HG03139 (cell line): ENCODE measurements at regions not wholly inside any gene's neighbourhood (a gene's known extent, or its start where the extent isn't known, plus 50 kb on each side); places are given as distances from the start of the nearest gene placed in this dataset.

Source experiments
- ATAC-seq: cut with Tn5 transposase; IDR thresholded peaks from one replicate; pipeline ENCODE4 v1.9.1; 2021; ENCODE audit not compliant: unreplicated experiment

DNA sequence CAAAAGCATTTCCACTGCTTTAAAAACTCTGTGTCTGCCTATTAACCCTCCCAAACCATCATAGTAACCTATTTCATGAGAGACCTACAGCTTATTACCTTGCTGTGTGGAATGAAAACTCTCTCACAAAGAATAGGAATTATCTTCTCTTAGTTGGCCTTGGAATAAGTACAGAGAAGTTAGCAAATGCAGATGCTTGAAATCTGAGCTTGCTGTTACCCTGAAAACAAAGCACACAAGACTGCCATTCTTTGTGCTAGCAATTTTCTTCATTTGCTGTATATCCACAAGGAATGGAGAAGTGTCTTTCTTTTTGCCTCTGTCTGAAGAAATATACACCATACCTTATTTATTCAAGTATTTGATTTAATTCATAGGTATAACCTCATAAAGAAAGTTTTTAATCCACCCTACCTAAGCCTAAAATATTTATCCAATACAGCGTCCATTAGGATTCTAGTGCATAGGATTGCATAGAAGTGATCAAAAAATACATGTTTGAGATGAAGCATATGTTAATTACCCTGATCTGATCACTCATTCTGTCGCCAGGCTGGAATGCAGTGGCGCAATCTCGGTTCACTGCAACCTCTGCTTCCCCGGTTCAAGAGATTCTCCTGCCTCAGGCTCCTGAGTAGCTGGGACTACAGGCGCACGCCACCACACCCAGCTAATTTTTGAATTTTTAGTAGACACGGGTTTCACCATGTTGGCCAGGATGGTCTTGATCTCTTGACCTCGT is 451.1 kb downstream of the LTN1 start:
- no peak for ATAC-seq

DNA sequence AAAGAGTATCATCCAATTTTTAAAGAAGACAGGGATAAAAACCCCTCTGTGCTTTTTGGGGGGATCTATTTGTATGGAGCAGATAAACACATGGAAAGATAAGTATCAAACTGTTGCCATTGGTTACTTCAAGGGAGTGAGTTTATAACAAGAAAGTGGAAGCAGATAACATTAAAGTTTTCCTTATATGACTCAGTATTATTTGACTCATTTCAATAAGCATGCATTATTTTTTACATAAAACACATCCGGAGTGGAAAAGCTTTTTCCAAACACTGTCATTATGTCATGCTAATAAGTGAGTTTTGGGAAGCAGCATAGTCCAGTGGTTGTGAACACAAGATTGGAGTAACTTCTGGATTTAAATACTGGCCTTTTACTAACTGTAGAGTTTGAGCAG is 452.2 kb downstream of the LTN1 start:
- ATAC-seq: no peak

DNA sequence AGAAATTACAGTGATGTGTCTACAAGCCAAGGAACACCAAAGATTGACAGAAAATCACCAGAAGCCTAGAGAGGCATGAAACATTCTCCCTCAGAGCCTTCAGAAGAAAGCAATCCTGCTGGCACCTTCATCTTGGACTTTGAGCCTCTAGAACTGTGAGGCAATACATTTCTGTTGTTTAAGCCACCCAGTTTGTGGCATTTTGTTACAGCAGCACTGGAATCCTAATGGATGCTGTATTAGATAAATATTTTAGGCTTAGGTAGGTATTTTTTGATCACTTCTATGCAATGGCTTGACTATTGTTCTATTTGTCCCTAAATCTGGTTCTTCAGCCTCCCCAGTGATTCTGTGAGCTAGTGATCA is 453.1 kb downstream of the LTN1 start:
- ATAC-seq: no peak

DNA sequence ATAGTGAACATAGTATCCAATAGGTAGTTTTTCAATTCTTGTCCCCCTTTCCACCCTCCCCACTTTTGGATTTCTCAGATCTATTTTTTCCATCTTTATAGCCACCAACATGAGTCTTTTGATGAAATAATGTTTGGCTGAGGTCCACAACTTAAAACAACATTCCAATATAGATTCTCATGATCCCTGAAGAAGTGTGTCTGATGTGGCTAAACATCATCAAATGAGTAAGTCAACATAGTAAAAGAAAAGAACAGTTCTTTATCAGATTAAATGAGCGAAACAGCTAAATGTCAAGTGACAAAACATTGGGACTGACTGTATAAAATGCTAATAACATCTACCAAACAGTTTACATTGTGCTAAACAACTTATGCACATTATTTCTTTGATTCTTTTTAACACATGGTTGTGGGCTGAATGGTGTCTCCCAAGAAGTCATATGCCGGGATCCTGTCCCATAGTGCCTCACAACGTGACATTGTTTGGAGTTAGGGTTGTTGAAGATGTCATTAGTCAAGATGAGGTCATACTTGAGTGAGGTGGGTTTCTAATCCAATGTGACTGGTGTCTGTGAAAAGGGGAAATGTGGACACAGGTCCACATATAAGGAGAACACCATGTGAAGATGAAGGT is 453.6 kb downstream of the LTN1 start:
- ATAC-seq: no peak

DNA sequence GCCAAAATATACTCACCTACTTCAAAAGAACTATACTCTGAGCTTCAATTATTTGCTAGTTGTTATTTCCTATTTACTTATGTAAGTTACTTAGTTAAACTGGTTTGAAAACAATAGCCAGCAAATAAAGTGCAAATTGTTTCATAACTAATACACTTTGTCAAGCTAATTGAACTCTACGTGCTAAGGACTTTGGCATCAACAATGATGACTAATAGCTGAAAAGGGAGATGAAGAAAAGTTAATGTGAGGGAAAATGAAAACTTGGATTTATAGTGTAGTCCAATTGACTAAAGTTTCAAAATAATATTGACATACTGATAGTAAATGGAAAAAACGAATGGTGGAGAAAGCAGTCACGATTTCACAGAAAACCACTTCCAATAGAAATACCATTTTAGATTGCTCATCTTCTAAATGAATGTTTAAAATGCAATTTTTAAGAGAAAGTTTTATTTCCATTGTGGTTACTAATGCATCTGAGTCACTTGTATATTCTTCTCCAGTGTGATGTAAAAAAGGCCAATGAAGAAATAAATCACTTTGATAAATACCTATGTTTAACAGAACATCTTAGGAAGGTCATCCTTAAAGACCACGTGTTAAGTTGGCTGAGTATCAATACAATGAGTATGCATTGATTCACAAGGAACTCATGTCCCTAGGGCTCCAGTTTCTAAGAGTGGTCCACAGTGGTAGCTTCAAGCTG is 455.2 kb downstream of the LTN1 start:
- no peak for ATAC-seq

DNA sequence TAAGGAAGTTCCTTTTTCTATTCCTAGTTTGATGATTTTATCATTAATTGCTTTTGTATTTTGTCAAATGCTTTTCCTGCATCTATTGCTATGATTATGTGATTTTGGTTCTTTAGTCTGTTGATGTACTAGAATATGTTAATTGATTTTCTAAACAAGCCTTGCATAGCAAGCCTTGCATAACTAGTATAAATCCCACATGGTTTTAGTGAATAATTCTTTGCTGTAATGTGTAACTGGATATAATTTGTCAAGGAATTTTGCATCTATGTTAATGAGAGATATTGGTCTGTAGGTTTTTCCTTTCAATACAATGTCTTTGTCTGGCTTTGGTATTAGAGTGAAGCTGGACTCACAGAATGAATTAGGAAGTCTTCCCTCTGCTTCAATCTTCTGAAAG is 460.2 kb downstream of the LTN1 start:
- no peak for ATAC-seq

DNA sequence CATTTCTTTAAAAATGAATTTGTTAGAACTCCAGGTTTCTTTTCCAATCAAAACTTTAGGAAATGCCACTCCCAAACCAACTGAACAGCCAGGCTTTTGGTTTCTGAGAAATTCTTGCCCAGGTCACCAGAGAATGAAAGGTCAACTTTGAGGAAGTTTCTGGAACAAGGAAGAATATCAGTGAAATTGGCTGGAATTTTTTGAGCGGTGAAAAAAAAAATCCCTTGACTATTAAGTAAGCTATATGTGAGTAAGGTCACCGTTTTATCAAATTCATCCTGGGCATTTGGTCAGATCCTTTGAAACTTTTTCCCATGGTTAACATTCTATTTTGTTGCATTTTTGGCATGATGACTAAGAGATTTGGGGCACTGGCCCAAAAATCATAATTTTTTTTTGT is 469.3 kb downstream of the LTN1 start:
- ATAC-seq: no peak

DNA sequence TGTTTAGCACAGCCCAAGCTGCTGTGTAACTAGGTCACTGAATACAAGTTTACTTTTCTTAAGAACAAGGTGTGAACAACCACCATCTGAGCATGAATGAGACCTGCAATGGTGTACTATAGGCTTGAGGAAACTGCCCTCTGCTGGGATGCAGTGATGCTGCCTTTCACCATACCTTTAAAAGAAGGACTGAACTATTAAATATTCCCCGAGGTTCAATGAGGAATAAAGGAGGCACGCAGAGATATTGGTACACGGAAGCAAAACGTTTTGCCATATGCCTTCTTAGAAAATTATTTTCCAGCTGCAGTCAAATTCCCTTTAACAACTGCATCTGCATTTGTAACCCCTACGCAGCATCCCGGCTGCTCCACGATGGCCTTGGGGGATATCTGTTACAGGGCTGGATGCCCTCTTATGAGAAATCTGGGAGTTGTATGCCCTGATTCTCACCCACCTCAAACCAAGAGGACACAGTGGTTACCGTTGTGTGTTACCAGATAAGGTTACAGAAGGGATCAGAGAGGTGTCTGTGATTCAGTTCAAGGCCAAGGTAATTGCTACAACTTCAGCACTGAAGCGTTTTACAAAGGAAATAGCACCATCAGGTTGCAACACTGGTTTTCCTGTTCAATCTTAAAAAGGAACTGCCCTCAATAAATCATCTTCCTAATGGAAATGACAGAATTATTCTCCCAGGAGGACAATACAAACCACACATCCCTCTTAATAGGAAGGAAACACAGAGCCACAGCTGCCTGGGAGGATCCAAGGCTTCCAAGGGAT is 470.5 kb downstream of the LTN1 start:
- ATAC-seq: no peak

DNA sequence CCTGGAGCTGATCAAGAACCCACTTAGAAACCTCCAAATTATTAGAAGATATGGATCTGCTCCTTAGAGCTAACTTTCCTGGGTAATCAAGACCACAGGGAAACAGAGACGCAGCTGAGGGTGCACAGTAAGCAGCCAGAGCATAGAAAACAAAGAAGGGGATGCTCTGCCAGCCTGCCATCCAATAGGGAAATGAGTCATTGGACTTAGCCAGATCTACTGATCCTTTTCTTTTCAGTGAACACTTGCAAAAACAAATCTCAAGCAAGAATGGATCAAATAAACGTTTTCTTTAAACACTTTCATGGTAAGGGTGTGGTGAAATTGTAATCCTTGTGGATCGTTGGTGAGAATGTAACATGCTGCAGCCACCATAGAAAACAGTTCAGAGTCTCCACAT is 474.0 kb downstream of the LTN1 start:
- ATAC-seq: no peak

DNA sequence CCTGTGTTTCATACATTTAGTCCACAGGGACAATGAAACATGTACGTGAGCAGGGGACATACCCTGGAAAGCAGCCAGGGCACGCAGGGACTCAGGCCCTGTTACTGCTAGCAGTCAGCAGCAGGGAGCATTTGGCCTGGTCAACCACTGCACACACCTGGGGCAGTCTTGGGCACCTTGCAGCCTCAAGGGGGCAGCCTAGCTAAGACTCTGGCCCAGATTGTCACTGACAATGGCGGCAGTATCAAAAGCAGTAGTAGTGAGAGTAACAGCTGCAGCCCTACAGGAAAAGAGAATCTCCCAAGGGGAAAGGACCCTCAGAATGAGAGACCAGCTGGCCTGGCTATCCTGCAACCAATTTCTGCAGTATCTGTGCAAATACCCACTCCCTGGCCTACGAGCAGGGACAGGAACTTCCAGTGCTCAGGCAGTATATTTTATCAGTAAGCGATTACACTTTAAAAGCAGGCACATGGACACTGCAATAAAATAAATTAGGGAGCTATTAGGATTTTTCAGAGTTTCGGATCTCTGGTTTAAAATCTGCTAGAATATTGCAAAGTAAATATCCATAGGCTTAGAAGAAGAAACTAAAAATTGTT is 475.6 kb downstream of the LTN1 start:
- peak; percentile 98 for ATAC-seq

DNA sequence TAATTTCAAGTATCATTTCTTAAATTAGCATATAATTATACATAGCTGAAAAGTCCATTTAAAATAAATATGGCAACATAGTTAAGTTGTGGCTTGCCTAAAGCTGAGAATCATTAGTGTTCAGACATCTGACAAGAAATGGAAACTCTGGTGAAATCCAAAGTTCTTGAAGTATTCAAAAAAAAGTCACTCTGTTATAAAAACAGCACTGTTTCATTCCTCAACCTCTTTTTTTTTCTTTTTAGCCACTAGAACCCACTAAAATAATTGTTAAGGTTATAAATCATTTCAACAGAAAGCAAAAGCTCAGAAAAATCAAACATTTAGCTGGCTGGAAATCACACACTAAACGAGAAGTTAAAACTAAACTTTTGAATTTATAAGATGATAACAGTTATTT is 476.7 kb downstream of the LTN1 start:
- ATAC-seq: no peak

DNA sequence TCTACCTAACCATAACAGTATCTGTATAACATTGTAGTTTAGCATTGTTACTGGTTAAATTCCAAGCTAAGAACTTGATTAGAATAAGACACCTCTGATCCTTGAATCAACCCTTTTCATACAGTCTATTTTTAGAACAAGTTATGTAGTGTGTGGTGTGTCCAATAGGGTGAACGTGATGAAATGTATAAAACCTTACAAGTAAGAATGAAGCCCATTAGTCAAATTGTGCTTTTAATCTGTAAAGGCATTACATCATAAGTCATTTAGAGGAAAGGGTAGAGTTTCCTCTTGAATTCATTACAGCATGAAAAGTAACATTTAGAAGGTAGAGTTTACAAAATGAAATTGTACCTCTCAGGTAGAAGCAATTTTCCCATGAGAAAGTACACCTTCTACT is 479.2 kb downstream of the LTN1 start:
- no peak for ATAC-seq

DNA sequence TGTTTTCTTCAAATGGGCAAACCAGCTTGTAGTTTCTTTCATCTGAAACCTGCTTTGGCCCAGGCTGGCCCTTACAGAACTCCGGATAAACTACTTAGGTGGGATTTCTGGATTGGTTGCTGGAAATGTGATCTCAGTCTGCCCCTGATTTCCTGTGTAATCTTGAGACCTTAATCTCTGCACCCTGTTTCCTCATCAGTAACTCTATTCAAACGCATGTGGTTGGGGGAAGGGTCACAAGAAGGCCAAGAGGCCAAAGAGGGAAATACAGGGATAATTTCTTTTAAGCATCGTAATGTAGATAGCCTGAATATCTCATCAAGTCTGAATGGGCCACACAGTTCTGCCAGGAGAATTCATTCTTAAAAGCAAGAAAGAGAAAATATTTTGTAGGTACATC is 483.6 kb downstream of the LTN1 start:
- ATAC-seq: no peak

DNA sequence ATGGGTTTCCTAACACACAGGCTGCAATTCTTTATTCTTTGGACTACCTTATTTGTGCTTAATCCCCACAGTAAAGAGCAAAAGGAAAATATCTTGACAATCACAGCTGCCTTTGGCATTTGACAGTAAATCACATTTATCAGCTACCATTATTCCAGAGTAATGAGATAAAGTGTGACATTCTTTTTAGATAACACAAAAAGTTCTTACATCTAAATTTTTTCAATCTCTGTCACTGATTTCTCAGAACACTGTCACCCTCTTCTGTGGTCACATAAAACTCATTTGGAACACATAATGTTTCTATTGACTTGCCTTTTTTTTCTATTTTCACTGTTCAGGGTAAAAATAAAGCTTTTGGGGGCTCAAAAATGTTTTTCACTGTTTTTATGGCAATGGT is 484.6 kb downstream of the LTN1 start:
- no peak for ATAC-seq

DNA sequence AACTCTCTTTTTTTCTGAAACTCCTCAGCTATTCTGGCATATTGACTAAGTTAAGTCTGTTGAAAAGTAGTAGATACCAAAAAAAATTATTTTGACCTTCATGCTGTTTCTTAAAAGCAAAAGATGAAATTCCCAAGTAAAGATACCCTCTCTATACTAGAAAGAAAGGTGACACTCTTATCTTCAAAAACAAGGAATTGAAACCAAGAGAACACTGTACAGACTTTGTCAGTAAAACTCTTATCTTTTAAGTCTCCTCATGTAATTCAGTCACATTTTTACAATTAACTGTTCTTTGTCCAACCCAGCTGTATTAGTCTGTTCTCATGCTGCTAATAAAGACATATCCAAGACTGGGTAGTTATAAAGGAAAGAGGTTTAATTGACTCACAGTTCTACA is 496.2 kb downstream of the LTN1 start:
- no peak for ATAC-seq

DNA sequence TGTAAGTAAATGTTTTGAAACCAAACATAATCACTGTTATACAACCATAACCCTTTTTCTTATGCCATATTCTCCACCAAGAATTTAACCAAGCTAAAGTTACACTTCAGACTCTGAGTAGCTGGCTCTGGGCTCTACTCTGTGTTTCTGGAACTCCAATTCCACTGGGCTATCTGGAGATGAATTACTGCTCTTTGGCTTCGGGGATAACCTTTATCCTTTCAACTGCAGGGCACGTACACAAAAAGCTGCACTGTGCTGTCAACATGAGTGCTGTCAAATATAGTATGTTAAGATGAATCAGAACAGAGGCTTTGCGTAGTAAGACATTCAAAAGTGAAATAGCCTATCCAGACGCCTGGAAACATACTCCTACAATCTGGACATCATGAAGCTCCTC is 500.6 kb downstream of the LTN1 start:
- ATAC-seq: no peak

DNA sequence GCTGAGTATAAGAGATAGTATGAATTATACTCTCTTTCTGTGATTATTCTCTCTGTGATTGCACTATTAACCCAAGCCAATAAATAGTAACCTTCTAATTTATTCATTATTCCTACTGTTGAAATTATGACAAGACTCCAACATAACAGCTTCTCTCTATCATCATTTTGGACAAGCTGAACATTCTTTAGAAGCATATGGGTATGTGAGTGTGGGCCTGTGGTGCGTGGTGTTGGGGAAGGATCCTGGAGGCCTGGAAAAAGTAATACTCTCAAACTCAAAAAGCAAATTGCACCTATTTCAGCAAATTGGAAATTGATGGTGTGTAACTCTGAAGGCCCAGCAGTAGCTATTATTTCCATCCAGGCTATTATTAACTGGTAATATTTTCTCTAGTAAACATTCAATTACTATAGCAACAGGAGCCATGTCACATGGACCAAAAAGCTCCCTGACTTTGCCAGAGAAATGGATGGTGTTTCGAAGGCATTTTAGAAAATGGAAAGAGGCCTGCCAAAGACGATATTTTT is 502.8 kb downstream of the LTN1 start:
- no peak for ATAC-seq

DNA sequence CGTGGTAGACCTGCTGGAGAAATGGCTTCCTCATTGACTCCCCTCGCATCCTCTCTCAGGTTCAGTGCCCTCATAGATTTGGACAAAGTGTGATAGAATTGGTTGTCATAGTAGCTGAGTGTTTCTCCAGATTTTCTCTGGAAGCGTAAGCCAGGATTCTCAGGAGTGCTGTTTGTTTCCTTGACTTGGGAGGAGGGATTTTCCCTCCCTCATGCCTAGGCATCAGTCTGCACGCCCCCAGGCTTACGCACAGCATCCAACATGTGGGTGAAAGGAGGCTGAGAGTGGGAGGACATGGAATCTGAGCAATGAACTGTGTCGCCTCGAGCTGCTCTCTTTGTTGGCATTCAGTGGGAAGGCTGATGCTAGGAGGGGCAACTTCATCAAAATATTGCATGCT is 503.5 kb downstream of the LTN1 start:
- no peak for ATAC-seq

DNA sequence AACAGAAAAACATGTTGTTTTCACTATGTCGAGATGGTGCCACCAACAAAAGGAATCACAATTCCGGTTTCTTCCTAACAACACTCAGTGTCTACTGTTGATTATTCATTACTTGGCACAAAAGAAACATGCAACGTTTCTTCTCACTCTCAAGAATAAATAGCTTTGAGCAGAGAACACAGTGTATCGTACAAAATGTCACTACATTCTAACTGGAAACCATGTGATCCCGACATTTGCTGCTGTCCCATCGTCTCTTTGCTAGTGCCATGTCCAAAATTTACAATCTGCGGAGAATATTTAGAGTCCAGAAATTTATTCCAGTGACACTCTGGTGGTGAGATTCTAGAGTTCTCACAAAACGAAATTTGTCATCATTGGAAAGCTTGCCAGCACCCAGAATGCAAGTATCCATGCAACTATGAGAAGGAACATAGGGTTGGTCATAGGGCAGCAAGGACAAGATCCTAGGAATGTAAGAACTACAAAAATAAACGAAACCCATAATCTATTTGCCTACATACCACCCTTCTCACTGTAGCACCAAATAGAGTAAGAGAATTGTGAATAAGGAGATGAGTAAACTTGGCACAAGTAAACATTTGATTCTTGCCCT is 505.1 kb downstream of the LTN1 start:
- ATAC-seq: no peak

DNA sequence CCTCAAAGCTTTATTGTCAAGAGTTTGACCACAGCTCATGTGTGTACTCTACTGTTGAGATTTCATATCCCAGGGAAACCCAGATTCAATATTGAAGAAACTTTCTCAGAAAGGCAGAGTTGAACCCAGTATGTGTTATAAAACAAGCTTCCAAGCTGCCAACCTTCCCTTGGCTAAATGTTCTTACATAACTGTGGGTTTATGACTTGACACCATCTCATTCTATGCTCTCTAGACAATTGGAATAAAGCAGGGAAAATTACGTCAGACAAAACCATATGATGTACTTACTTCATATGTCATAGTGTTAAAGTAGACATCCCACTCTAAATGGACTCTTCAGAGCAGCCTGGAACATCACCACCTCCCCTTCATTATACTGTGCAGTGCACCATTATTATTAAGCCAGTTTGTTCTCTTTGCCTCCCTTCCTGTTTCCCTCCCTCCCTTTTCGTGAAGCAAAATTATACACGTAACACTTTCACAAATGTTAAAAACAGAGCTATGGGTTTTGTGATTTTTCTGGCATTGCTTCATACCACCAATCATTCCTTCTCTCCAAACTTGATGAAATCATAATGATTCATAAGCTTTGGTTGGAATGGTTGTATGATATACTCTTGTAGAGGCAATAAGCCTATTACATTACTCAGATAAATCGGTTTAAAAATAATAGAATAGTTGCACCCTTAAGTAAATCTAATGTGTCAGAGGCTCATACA is 507.2 kb downstream of the LTN1 start:
- no peak for ATAC-seq
